ENCODE measurements at regions not wholly inside any gene's neighbourhood (a gene's known extent, or its start where the extent isn't known, plus 50 kb on each side); places are given as distances from the start of the nearest gene placed in this dataset.

DNA sequence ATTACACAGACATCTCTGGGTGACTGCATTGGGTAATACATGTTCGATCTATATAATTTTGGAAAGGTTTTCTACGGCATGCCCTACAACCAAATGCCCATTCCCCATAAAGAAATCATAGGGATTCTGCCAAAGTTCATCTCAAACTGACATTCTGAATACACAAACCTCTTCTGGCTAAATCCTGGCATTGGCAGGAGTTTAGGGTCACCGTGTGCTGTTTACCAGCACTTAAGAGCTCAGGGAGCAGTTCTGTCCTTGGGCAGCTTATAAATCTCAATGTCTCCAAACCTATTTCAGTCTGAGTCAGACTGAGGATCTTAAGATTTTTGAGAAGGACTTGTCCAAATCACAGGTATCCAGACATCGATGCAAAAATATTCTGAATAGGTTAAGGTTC, 809.6 kb upstream of the LRRN3 start:
- TF ChIP-seq, protein P1, sequence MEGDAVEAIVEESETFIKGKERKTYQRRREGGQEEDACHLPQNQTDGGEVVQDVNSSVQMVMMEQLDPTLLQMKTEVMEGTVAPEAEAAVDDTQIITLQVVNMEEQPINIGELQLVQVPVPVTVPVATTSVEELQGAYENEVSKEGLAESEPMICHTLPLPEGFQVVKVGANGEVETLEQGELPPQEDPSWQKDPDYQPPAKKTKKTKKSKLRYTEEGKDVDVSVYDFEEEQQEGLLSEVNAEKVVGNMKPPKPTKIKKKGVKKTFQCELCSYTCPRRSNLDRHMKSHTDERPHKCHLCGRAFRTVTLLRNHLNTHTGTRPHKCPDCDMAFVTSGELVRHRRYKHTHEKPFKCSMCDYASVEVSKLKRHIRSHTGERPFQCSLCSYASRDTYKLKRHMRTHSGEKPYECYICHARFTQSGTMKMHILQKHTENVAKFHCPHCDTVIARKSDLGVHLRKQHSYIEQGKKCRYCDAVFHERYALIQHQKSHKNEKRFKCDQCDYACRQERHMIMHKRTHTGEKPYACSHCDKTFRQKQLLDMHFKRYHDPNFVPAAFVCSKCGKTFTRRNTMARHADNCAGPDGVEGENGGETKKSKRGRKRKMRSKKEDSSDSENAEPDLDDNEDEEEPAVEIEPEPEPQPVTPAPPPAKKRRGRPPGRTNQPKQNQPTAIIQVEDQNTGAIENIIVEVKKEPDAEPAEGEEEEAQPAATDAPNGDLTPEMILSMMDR (IDR thresholded peaks at IDR 0.05) = no peak
- TF ChIP-seq POLR2A (IDR thresholded peaks at IDR 0.05) = no peak
